HCT116 (cell line): ENCODE measurements at regions not wholly inside any gene's neighbourhood (a gene's known extent, or its start where the extent isn't known, plus 50 kb on each side); places are given as distances from the start of the nearest gene placed in this dataset.
"Not testable (repeated sequence)": the region's sequence is repeated elsewhere in the genome, so short reads cannot be mapped to it uniquely, and the experiment has no call there.

Source experiments
- EGR1 ChIP-seq: IDR thresholded peaks from 2 replicates; pipeline ENCODE4 v1.6.1; 2012; ENCODE audit warnings: low read depth
- ELF1 ChIP-seq: IDR thresholded peaks from 2 replicates; pipeline ENCODE4 v1.6.1; 2012; ENCODE audit warnings: low read depth, borderline replicate concordance
- EZH2phosphoT487 ChIP-seq: fragments of 200-600 bp; IDR thresholded peaks from 2 replicates; pipeline ENCODE4 v1.6.1; 2018; ENCODE audit warnings: antibody characterized with exemption, borderline replicate concordance
- JUND ChIP-seq: IDR thresholded peaks from 2 replicates; pipeline ENCODE4 v1.6.1; 2012
- POLR2A ChIP-seq: IDR thresholded peaks from 2 replicates; pipeline ENCODE4 v1.7.0; 2011; ENCODE audit warnings: borderline replicate concordance; ENCODE audit not compliant: insufficient read depth, insufficient read length; ENCODE audit errors: extremely low read depth
- POLR2AphosphoS5 ChIP-seq: IDR thresholded peaks from 2 replicates; pipeline ENCODE4 v1.6.1; 2011; ENCODE audit warnings: mild to moderate bottlenecking, low read depth, low read length, moderate library complexity
- SP1 ChIP-seq: IDR thresholded peaks from 2 replicates; pipeline ENCODE4 v1.6.1; 2012; ENCODE audit warnings: low read depth
- ZNF274 ChIP-seq: fragments of 200-500 bp; sonication (Bioruptor generic); IDR thresholded peaks from 2 replicates; pipeline ENCODE4 v1.6.1; 2014; ENCODE audit warnings: mild to moderate bottlenecking, low read depth, low read length, inconsistent platforms
- TF ChIP-seq, protein P1 (sequence below): IDR thresholded peaks from 2 replicates; pipeline ENCODE4 v1.6.1; 2012
- TF ChIP-seq, protein P2 (sequence below), 3 experiments: fragments of 200-600 bp in 1 of 3; sonication (generic) in 1 of 3; IDR thresholded peaks in 2 of 3; conservative IDR thresholded peaks in 1 of 3; 2 replicates each; pipeline ENCODE4 v1.5.1; 2012 to 2017; ENCODE audit warnings: low read depth in 2 of 3, low read length in 2 of 3, antibody characterized with exemption in 1 of 3, borderline replicate concordance in 1 of 3, control low read depth in 1 of 3, mild to moderate bottlenecking in 1 of 3, mixed read lengths in 1 of 3, mixed run types in 1 of 3, moderate library complexity in 1 of 3; ENCODE audit not compliant: insufficient read depth in 1 of 3

DNA sequence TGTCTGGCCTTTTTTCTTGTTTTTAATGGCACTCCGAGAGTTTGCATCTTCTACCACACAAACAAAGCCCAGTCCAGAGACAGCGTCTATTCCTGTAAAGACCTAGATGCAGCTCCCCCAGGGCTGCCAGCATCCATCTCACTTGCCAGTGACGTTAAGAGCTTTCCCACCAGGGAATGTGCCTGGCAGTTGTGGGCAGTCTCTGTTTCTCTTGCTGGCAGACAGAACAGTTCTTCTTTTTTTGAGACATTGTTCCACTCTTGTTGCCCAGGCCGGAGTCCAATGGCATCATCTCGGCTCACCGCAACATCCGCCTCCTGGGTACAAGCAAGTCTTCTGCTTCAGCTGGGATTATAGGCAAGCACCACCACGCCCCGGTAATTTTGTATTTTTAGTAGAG, 93.1 kb upstream of the CCZ1B start:
- TF ChIP-seq, protein P1, sequence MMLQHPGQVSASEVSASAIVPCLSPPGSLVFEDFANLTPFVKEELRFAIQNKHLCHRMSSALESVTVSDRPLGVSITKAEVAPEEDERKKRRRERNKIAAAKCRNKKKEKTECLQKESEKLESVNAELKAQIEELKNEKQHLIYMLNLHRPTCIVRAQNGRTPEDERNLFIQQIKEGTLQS = not testable (repeated sequence)
- TF ChIP-seq POLR2AphosphoS5, ELF1, ZNF274, EZH2phosphoT487, POLR2A, EGR1, SP1, JUND: not testable (repeated sequence)
- TF ChIP-seq, protein P2, sequence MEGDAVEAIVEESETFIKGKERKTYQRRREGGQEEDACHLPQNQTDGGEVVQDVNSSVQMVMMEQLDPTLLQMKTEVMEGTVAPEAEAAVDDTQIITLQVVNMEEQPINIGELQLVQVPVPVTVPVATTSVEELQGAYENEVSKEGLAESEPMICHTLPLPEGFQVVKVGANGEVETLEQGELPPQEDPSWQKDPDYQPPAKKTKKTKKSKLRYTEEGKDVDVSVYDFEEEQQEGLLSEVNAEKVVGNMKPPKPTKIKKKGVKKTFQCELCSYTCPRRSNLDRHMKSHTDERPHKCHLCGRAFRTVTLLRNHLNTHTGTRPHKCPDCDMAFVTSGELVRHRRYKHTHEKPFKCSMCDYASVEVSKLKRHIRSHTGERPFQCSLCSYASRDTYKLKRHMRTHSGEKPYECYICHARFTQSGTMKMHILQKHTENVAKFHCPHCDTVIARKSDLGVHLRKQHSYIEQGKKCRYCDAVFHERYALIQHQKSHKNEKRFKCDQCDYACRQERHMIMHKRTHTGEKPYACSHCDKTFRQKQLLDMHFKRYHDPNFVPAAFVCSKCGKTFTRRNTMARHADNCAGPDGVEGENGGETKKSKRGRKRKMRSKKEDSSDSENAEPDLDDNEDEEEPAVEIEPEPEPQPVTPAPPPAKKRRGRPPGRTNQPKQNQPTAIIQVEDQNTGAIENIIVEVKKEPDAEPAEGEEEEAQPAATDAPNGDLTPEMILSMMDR (IDR thresholded peaks at IDR 0.05 in 2 of 3, conservative IDR thresholded peaks at IDR 0.05 in 1 of 3; ENCODE audit: borderline replicate concordance in 1 of 3, insufficient read depth in 1 of 3, low read depth in 2 of 3, low read length in 2 of 3) = not testable (repeated sequence)
